NCI-H128 (cell line): ENCODE measurements at regions not wholly inside any gene's neighbourhood (a gene's known extent, or its start where the extent isn't known, plus 50 kb on each side); places are given as distances from the start of the nearest gene placed in this dataset.

Experiments
- DNase-seq: peaks from one replicate; lab custom pipeline; 2025; ENCODE audit not compliant: unreplicated experiment; lab: John Stamatoyannopoulos, UW

DNA sequence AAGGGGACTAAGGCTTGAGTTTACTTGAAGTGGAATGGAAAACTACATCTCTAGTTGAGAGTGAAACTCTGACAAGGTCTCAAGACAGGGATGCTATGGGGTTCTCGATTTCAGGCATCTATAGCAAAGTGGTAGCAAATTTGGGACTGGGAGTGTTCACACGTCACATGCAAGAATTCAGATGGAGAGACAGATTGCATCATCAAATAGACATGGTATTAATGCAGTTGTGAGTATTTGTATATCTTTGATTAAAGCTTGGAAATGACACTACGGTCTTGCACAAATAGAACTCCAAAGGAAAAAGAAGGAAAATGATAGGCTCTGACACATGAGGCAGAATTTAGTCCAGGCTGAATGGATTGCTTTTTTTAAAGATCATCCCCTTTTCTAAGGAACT lies 1061.6 kb upstream of the FANCL start:
- DNase-seq, result no peak

DNA sequence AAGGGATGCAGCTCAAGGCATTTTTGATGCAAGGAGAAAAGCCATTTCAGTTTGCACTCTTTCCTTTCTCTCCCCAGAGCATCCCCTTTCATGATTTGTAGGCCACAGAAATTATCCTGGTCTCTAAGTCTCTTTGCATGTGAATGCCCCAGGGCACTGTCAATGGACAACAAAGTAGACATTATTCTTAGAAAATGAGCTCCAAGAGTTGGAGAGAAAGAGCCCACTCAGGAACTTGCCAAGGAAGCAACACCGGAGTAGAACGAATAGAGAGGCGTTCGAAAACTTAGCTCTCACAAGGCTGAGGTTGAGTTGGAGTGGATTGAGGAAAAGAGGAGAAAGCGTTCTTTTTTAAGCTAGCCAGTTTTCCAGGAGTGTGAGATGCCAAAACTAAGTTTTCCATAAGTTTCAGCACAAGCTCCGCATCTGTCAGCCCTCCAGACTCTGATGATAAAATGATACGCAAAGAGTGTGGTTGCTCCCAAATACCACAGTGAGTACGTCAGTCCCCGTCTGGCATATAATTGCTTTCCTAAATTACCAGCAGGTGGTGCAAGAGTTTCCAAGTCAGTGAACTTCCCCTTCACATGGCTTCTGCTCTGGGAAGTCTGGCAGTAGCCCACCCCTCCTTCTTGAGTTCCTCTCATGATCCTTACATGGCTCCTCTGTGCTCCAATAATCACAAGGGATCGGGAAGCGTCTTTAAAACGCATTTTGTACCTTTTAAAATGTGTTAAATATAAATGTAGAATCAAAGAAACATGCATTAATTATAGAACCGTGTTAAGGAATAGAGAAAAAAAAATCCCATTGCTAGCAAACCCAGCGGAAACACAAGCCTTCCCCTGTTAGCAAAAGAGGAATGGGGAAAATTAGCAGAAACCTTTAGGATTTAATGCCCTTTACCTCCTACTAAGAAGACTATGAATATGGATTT lies 1060.6 kb upstream of the FANCL start:
- no peak for DNase-seq

DNA sequence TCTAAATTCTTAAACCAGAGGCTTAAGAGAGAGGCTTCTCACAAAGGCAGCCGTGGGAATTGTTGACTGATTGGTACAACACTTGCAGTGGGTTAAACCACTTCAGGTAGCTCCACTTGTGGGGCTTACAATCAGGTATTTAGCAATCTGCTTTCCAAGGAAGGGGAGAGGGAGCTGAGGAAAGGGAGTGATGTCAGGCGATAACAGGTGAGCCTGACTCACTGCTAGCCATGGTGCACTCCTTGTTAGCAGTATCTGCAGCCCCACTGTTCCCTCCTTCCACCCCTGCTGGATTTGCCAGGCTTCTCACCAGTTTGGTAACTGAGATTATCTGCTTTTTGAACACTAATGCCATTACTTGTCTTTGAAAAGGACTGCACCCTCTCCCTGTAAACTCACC lies 1056.7 kb upstream of the FANCL start:
- no peak for DNase-seq

DNA sequence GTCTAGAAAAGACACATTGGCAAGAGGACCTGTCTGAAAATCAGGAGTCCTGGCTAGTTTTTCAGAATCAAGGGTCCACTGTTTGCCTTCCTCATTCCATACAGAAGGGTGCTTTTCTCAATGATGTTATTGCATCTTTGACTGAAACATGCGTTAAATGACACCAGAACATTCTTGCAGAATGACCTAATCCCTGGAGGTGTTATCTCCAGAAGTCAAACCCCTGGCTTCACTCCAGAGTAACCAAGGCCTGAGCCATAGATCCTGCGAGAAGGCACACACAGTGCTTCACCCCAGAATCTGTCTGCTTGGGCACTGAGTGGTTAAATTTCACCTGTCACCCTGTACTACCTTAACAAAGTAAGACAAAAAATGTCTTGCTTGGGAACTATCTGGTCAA lies 1055.2 kb upstream of the FANCL start:
- no peak for DNase-seq

DNA sequence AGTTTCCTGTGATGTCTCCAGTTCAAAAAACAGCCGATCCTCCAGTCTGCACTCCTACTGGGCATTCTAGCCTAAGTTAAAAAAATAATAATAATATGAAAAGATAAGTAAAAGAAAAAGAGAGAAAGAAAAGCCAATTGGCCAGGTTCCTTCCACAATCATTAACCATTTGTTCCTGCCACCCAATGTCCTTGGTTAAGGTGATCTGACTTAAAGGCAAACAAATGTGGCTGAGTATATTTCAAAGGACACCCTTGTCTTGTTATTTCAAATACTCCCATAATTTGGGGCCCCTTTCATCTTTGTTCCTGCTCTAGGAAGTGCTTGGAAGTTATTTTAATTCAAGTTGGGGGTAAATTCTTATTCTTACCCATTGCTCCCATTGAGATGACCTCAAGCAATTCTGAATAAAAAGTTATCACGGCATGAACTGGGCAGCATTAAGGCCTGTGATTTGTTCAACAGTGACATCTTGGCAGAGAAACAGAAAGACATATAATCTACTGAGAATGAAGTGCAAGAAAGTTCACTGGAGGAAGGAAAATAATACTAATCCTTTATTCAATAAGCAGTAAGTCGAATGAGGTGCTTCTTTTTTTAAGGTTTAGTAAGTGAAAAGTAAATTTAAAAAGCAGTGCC lies 1054.5 kb upstream of the FANCL start:
- no peak for DNase-seq

DNA sequence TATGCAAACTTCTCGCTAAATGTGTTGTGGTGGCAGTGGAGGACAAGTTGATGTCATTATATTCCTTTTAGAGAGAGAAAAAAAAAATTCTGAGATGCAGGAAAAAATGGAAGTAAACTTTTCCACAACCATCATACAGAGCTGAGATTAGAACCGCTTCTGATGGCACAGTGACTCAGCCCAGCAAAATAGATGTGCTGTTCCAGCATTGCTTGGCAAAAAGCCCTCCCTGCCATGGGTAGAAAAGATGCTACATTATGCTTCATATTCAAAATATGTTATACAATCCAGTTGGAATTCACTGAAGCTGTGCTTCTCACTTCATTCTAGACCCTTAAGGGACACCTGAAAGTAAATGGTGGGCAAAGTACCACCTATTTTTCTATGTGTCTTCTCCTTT lies 1047.6 kb upstream of the FANCL start:
- DNase-seq, result no peak

DNA sequence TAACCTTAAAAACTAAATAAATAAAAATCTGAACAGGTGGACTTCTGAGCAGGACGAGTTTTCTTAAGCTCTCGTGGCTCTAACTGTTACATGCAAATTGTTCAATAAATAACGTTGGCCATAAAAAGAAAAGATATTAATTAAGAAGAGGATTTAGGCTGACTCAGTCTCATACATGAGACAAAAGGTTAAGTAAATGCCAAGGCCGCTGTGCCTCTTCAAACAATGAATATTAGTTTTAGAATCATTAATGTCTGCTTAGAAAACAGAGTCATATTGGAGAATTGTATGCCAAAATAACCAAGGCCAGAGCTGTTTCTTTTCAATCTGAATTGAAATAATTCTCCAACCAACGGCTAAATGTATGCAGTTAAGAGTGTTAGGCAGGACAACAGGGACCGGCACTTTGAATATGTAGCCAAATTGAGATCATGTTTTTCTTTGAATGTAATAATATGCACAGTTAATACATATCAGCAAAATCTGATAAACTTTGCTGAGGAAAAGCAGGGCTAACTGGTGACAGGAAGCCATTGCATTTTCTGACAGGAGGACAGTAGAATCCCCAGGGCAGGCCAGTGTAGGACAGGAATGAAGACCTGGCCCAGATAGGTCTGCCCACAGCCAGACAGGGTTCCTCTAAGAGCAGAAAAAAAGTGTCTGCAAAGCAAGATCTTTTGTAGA lies 1041.4 kb upstream of the FANCL start:
- no peak for DNase-seq

DNA sequence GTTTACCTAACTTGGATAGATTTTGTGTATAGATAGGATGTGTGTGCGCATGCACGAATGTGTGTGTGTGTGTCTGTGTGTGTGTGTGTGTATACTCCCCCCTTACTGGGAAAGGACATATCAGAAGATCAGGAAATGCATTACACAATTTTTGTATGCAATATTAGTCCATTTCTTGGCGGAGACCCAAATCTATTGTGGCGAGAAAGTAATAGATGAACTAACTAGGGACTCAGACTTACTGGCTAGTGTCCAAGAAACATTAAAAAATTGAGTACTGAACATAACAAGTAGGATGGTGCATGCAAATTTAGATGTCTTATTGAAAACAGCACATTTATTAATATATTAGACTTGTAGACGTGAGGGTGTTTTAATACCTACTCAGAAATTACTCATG lies 1036.5 kb upstream of the FANCL start:
- DNase-seq, result no peak

DNA sequence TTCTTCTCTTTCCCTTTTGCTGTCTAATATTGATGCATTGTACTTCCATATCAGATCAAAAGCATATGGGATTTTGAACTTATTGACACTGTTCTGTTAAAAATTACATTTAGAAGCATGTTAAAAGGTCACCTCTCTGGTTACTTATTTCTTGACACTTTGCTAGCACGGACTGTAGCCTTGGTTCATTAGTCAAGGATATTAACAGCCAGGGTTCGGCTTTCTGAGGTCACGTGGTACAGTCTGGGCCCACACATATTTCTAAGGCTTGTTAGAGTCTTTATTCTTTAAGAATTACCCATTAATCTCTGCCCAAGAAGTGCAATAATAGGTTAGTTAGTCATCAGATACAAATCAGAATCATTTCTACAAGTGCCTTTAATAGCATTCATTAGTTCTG lies 1035.8 kb upstream of the FANCL start:
- no peak for DNase-seq

DNA sequence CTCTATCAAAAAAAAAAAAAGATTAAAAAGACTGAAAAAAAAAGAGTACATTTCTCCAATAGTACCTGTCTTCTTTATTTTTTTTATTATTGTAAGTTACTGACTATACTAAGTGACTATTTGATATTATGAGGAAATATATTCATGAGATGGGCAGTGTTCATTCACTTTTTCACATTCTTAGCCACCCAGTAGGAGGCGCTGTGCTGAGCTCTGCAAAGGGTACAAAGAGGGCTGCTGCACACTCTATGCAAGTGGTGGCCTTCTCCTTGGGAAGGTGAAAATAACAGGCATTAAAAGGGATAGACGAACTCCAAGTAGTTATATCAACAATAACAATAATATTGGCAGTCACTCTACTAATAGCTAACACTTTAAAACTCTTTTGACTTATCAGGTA lies 1034.9 kb upstream of the FANCL start:
- DNase-seq, result no peak

DNA sequence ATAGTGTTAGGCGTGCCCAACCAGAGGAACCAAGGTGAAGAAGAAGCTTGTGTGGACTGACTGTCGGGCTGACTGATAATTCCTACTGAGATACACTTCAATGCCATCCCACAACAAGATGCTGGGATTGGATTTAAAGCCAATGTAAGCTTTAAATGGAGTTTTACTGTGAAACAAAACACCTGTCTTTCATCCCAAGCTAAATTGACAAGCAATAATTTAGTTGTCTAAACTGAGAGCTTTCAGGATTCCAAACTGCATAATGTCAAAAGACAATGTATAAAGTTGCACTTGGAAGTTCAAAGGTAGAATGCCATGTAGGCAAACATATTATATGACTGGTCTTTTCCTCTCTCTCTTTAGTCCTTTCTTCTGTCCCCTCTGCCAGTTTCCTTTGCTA lies 1025.3 kb upstream of the FANCL start:
- DNase-seq, result no peak

DNA sequence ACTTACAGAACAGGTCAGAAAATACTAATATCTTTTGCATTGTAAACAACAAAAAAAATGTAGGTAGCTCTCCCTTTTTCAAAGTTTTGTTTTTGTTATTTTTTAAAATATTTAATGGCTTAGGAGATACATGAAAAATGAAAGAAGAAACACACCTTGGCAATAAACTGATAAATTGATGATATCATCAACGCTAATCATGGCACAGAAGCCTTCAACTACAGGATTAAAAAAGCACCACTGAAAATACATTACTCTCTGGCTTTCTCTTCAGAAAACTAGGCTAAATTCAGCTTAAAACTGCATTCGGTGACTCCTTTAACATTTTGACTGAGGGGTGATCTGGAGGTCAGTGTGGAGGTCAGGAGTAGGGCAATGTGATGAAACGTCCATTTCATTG lies 1018.8 kb upstream of the FANCL start:
- no peak for DNase-seq

DNA sequence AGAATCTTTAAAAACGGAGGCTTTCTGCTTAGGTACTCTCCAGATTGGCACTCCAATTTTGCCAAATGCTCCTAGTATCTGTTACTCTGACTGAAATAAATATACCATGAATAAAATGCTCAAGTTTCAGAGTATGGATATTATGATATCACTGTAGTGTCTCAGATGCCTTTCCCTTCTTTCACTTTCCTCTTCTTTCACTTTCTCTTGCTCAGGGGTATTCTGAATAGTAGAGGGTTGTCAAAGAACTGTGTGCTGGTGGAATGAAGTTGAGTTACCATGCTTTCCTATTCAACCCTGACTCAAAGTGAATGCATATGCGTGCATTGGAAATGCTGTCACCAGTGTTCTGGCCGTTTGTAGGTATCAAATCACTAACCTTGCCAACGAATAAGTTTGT lies 1015.2 kb upstream of the FANCL start:
- no peak for DNase-seq

DNA sequence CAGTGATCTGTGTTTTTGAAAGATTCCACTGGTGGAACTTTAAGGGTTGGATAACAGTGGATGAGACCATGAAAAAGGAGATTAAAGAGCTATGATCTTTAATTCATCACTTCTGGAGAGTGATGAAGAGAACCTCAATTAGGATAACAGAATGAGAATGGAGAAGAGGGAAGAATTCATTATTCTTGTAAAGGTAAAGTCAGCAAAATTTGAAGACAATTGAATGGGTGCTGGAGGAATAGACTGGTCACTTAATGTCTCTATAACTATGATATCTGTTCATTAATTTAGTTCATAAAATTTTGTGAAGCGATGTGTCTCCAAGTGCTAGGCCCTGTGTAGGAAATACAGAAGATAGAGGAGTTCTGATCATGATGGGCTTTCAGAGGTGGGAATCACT lies 1013.2 kb upstream of the FANCL start:
- no peak for DNase-seq

DNA sequence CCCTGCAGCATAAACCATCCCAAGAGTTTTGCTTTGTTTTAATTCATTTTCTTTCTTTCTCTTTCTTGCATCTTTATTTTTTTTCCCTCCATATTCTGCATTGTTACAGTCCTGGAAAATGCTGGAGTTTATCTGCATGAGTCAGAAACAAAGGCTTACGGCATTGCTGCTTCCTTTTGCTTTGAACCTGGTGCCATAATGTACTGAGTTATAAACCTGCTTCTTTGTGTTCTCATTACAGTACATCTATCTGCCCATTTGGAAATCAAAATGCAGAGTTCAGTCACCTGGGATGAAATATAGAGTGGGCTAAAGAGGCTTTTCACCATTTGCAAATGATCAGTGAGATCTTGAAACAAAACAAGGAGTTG lies 1009.2 kb upstream of the FANCL start:
- DNase-seq, result no peak

DNA sequence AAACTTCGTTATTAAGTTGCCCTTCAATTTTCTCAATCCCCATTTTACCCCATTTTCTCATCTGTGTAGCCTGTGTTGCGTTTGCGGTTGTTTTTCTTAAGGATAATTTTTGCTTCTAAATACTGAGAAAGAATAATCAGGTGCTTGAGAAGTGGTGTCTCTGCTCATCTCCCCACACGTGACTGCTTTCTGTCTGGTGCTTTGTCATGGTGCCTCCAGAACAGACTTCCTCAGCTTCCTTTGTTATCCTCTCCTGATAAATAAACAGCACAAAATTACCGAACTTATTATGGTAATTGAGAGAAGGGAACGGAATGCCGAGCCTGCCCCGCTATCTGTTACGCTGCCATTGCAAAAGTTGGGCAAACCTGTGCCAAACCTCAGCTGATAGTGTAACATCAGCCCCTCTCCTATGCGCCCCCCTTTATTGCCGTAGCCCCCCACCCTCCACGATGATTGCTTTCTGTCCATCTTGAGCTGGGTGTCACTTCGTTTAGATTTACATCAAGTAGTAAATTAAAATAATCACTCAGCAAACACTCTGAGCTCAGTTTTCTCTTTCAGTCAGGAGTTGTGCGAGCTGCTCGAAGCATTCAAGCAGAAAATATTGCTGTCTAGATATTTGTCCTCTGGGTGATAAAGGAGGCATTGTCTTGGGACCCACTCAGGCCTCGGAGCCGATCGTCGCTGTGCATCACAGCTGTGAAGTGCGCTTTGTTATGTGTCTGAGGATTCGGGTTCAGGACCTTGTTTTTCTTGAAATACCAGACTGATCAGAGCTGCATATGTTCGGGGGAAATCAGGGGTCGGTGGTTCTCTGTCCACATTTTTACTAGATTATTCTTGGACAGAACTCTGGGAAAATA lies 1008.5 kb upstream of the FANCL start:
- DNase-seq, result no peak

DNA sequence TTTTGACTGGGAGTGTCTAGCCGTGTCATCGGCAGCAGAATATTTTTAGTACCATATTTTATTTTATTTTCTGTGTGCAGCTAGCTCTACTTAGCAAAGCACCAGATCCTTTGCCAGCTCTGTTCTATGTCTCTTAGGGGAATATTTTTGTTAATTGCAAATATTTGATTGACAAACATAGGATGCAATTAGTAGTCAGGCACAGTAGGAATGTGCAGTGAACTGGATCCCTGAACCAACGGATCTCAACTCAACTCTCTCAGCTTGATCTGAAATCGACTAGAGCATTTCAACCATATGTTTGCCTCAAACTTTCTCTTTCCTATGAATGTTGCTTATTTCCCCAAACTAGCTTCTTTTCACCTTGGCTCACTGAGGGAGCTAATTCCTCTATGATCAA lies 998.0 kb upstream of the FANCL start:
- no peak for DNase-seq

DNA sequence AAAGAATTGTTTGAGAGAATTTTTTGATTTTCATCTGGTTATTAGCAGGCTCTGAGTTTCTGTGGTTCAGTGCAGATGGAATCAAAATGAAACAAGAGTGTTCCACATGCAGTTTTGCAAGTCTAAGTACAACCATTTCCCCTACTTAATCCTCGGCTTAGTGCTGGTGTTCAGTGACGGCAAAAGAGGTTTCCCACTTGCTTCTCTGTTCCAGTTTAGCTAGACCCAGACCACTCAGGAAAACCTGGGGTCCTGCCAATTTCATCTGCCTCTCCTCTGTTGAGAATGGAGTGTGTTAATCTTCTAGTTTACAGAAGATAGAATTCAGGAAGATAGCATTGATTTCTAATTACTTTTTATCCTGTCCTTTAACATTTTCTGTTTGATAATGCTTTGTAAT lies 996.2 kb upstream of the FANCL start:
- DNase-seq, result no peak

DNA sequence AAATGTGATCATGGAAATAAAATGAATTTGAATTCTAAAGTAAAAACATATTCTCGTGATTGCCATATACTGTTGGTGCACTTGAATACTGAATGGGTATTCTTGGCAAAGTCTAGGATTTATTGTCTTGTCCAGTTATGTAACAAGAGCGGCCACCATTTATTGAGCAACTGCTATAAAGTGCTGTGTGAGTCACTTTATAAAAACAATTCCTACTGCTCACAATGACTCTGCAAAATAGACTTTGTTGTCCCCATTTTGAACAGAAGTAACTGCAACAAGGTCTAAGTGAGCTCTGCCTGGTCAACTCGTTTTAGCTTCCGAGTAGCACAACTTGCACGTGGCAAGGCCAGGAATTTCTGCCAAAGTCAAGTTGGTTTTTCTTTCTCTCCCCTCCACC lies 995.6 kb upstream of the FANCL start:
- no peak for DNase-seq

DNA sequence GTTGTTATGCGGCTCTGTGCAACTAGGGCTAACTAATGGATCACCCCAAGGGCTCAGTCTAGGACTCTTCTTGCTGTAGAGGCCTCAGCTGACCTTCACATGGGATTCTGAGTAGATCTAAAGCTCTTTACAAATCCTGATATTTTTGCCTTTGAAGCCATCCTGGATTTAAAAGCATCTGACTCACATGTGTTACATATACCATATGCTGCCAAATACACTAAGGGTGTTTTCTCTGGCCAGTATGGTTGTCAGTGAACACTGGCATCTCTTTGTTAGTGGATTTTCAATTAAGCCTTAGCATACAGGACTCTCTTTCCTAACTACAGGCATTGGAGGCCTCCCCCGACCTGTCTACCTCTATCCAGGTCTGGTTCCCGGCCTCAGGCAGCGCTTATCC lies 992.8 kb upstream of the FANCL start:
- DNase-seq, result no peak

DNA sequence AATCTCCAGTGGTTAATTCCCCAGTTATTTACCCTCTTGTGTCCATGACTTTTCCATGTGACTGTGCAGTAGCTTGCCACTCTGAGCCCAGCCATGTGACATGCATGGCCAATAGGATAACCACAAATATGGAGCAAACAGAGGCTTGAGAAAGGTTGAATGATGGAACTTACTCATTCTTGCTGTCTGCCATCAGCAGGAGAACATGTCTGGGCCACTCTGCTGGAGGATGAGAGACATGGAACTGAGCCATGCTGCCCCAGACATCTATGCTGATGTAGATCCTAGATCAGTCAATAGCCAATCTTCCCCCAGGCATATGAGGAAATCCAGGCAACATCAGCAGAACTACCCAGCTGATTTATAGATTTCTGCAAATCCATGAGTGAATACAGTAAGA lies 992.3 kb upstream of the FANCL start:
- DNase-seq, result no peak
